WTC11 (cell line): ENCODE measurements at regions not wholly inside any gene's neighbourhood (a gene's known extent, or its start where the extent isn't known, plus 50 kb on each side); places are given as distances from the start of the nearest gene placed in this dataset.

Experiments used
- CTCF ChIP-seq: fragments of 200-600 bp; IDR thresholded peaks from 2 replicates; pipeline ENCODE4 v1.8.0; 2022; ENCODE audit warnings: antibody characterized with exemption
- HMGA2 ChIP-seq: fragments of 250-450 bp; sonication (Bioruptor Pico); IDR thresholded peaks from 2 replicates; pipeline ENCODE4 v1.4.0; 2021; ENCODE audit warnings: mild to moderate bottlenecking, moderate library complexity
- JAZF1 ChIP-seq: fragments of 250-450 bp; sonication (Bioruptor Pico); IDR thresholded peaks from 2 replicates; pipeline ENCODE4 v1.9.0; 2021; ENCODE audit warnings: moderate library complexity, mild to moderate bottlenecking, inconsistent platforms
- MAX ChIP-seq: sonication (generic); formaldehyde crosslinking; IDR thresholded peaks from 2 replicates; pipeline ENCODE4 v1.8.0; 2022; ENCODE audit warnings: mild to moderate bottlenecking, missing genetic modification reagents
- ZNF138 ChIP-seq: sonication (generic); formaldehyde crosslinking; conservative IDR thresholded peaks from 2 replicates; pipeline ENCODE4 v1.8.1; 2022; ENCODE audit warnings: mild to moderate bottlenecking, moderate library complexity, missing genetic modification reagents

GRCh38 chr18:40877096-40877495 is 1077.9 kb upstream of the PIK3C3 start:
- TF ChIP-seq MAX (CRISPR knock-in tag), result no peak
- TF ChIP-seq HMGA2 (CRISPR knock-in tag), result no peak
- TF ChIP-seq JAZF1, result no peak
- TF ChIP-seq CTCF, result no peak
- no peak for TF ChIP-seq ZNF138 (CRISPR knock-in tag)
